IMR-90 (cell line): ENCODE measurements at regions not wholly inside any gene's neighbourhood (a gene's known extent, or its start where the extent isn't known, plus 50 kb on each side); places are given as distances from the start of the nearest gene placed in this dataset.

Experiments
- ATAC-seq: fragments of 200-7000 bp; cut with Tn5 transposase; 2 replicates; pipeline ENCODE4 v1.9.1; 2020; ENCODE audit warnings: low read depth, mild to moderate bottlenecking, moderate library complexity
- BruUV-seq: library from RNA; stranded (reverse); fragments of 400-500 nt; replicated peaks from 2 replicates; lab custom pipeline; 2021; lab: Mats Ljungman, UMichigan
- CTCF ChIA-PET: fragments of 300-600 bp; formaldehyde crosslinking; extraction: SDS; loops from one replicate; lab custom pipeline; 2021; ENCODE audit warnings: antibody characterized with exemption; lab: Yijun Ruan, JAX
- POLR2A ChIA-PET: fragments of 300-600 bp; sonication (Branson Sonifier 250); formaldehyde crosslinking; loops from one replicate; lab custom pipeline; 2022; ENCODE audit warnings: antibody characterized with exemption; ENCODE audit not compliant: unreplicated experiment; lab: Charles Lee
- DNase-seq: peaks from one replicate; pipeline ENCODE4 v3.0.0; 2013
- H2AFZ ChIP-seq: replicated peaks from 2 replicates; pipeline ENCODE3; 2013; ENCODE audit warnings: low read length, mild to moderate bottlenecking; ENCODE audit not compliant: poor library complexity
- H2AK5ac ChIP-seq: 2 replicates; pipeline ENCODE4 v1.6.1; 2013; ENCODE audit warnings: low read depth, low read length, inconsistent platforms
- H2AK9ac ChIP-seq: replicated peaks from 2 replicates; pipeline ENCODE3; 2013; ENCODE audit warnings: mild to moderate bottlenecking, low read depth, low read length, moderate library complexity; ENCODE audit not compliant: poor library complexity
- H2BK120ac ChIP-seq: 2 replicates; pipeline ENCODE4 v1.6.1; 2013; ENCODE audit warnings: low read depth, low read length, inconsistent platforms
- H2BK15ac ChIP-seq: 3 replicates; pipeline ENCODE4 v1.6.1; 2013; ENCODE audit warnings: low read depth, low read length, inconsistent platforms
- H2BK20ac ChIP-seq: 2 replicates; pipeline ENCODE4 v1.6.1; 2013; ENCODE audit warnings: low read depth, mild to moderate bottlenecking, inconsistent platforms, low read length, moderate library complexity
- H2BK5ac ChIP-seq: 2 replicates; pipeline ENCODE4 v1.6.1; 2013; ENCODE audit warnings: mild to moderate bottlenecking, low read depth, low read length, inconsistent platforms; ENCODE audit not compliant: poor library complexity, severe bottlenecking
- H3K14ac ChIP-seq: replicated peaks from 2 replicates; pipeline ENCODE4 v1.6.1; 2013; ENCODE audit warnings: low read depth, low read length, inconsistent platforms
- H3K18ac ChIP-seq: 2 replicates; pipeline ENCODE4 v1.6.1; 2013; ENCODE audit warnings: low read depth, low read length, control low read depth
- H3K23ac ChIP-seq: 2 replicates; pipeline ENCODE4 v1.6.1; 2013; ENCODE audit warnings: low read depth, low read length, inconsistent platforms
- H3K27ac ChIP-seq: 2 replicates; pipeline ENCODE4 v1.5.1; 2013; ENCODE audit warnings: mild to moderate bottlenecking, control low read depth, low read length; ENCODE audit not compliant: insufficient read depth
- H3K27me3 ChIP-seq: 2 replicates; pipeline ENCODE4 v1.6.1; 2013; ENCODE audit warnings: low read length; ENCODE audit not compliant: control insufficient read depth, insufficient read depth
- H3K36me3 ChIP-seq: 2 replicates; pipeline ENCODE4 v1.6.1; 2013; ENCODE audit warnings: low read length, mixed read lengths; ENCODE audit not compliant: control insufficient read depth, insufficient read depth
- H3K4ac ChIP-seq: 2 replicates; pipeline ENCODE4 v1.6.1; 2013; ENCODE audit warnings: low read depth, low read length, inconsistent platforms
- H3K4me1 ChIP-seq: 2 replicates; pipeline ENCODE4 v1.6.1; 2013; ENCODE audit warnings: low read length, mixed read lengths; ENCODE audit not compliant: control insufficient read depth, insufficient read depth
- H3K4me2 ChIP-seq: 2 replicates; pipeline ENCODE4 v1.6.1; 2013; ENCODE audit warnings: low read depth, mild to moderate bottlenecking, control low read depth, low read length, moderate library complexity
- H3K4me3 ChIP-seq: 2 replicates; pipeline ENCODE4 v1.5.1; 2013; ENCODE audit warnings: low read depth, mild to moderate bottlenecking, control low read depth, low read length, moderate library complexity; ENCODE audit not compliant: insufficient read depth
- H3K56ac ChIP-seq: 2 replicates; pipeline ENCODE4 v1.6.1; 2013; ENCODE audit warnings: low read length, inconsistent platforms; ENCODE audit not compliant: insufficient read depth; ENCODE audit errors: extremely low read depth
- H3K79me1 ChIP-seq, 2 experiments: 2 replicates each; pipeline ENCODE4 v1.6.1; 2013; ENCODE audit warnings: low read length in 2 of 2, inconsistent platforms in 1 of 2, low read depth in 1 of 2
- H3K9ac ChIP-seq: 2 replicates; pipeline ENCODE4 v1.6.1; 2013; ENCODE audit warnings: low read depth, low read length, control low read depth
- H3K9me1 ChIP-seq: 2 replicates; pipeline ENCODE4 v1.6.1; 2013; ENCODE audit warnings: low read length, inconsistent platforms; ENCODE audit not compliant: insufficient read depth
- H3K9me3 ChIP-seq: 2 replicates; pipeline ENCODE4 v1.6.1; 2013; ENCODE audit warnings: low read length; ENCODE audit not compliant: control insufficient read depth, insufficient read depth
- H4K20me1 ChIP-seq: 2 replicates; pipeline ENCODE4 v1.6.1; 2013; ENCODE audit warnings: low read length, inconsistent platforms; ENCODE audit not compliant: insufficient read depth
- H4K5ac ChIP-seq: 2 replicates; pipeline ENCODE4 v1.6.1; 2013; ENCODE audit warnings: mild to moderate bottlenecking, low read depth, low read length, control low read depth
- H4K8ac ChIP-seq, 2 experiments: 2 replicates each; pipeline ENCODE4 v1.6.1; 2013; ENCODE audit warnings: low read depth in 2 of 2, low read length in 2 of 2, control low read depth in 1 of 2, inconsistent platforms in 1 of 2
- H4K91ac ChIP-seq: 2 replicates; pipeline ENCODE4 v1.6.1; 2013; ENCODE audit warnings: low read depth, low read length, inconsistent platforms; ENCODE audit not compliant: insufficient read depth
- BHLHE40 ChIP-seq: fragments of 150-350 bp; IDR thresholded peaks from 2 replicates; pipeline ENCODE4 v1.6.1; 2016; ENCODE audit warnings: mild to moderate bottlenecking, low read depth, low read length
- CHD1 ChIP-seq: IDR thresholded peaks from 2 replicates; pipeline ENCODE4 v1.6.1; 2012; ENCODE audit warnings: low read depth, low read length, improper control_type of control experiment
- MAFK ChIP-seq: IDR thresholded peaks from 2 replicates; pipeline ENCODE4 v1.6.1; 2012; ENCODE audit warnings: low read depth, low read length, improper control_type of control experiment
- MAZ ChIP-seq: IDR thresholded peaks from 2 replicates; pipeline ENCODE4 v1.6.1; 2012; ENCODE audit warnings: low read depth, mild to moderate bottlenecking, low read length, improper control_type of control experiment, moderate library complexity, borderline replicate concordance
- NFE2L2 ChIP-seq: fragments of 150-350 bp; IDR thresholded peaks from 2 replicates; pipeline ENCODE4 v1.6.1; 2016; ENCODE audit warnings: low read depth, mild to moderate bottlenecking, low read length
- RAD21 ChIP-seq: IDR thresholded peaks from 2 replicates; pipeline ENCODE4 v1.6.1; 2012; ENCODE audit warnings: low read length, improper control_type of control experiment
- RCOR1 ChIP-seq: IDR thresholded peaks from 2 replicates; pipeline ENCODE4 v1.6.1; 2012; ENCODE audit warnings: mild to moderate bottlenecking, low read length, improper control_type of control experiment; ENCODE audit not compliant: insufficient replicate concordance
- SMC3 ChIP-seq: fragments of 150-350 bp; IDR thresholded peaks from 2 replicates; pipeline ENCODE4 v1.6.1; 2016; ENCODE audit warnings: low read depth, mild to moderate bottlenecking, antibody characterized with exemption, low read length, moderate library complexity
- WGBS, 2 experiments: methylation state at CpG; one replicate each; pipeline versions ENCODE4 v1.1.5 to v1.1.7; 2013; ENCODE audit warnings: missing lambda C conversion rate in 2 of 2; ENCODE audit not compliant: insufficient read length in 1 of 2; ENCODE audit errors: extremely low coverage in 2 of 2; 5-methylcytosine and 5-hydroxymethylcytosine counted together
- dilution Hi-C: fragments of 300-500 bp; cut with HindIII; formaldehyde crosslinking; loops from one replicate; pipeline ENCODE4 v1.14.3; 2018; ENCODE audit warnings: low sequenced_read_pairs; ENCODE audit not compliant: unreplicated experiment
- in situ Hi-C: fragments of 300-500 bp; cut with MboI; formaldehyde crosslinking; loops from 3 replicates; pipeline ENCODE4 v1.14.3; 2019; ENCODE audit warnings: low sequenced_read_pairs, inconsistent platforms, mixed read lengths
- intact Hi-C: fragments of 100-400 bp; cut with micrococcal nuclease; formaldehyde crosslinking; loops from 2 replicates; pipeline ENCODE4 v1.10.0; 2022
- TF ChIP-seq, protein P1 (sequence below): conservative IDR thresholded peaks from 2 replicates; pipeline ENCODE4 v1.5.1; 2012; ENCODE audit warnings: mild to moderate bottlenecking, low read depth, low read length, improper control_type of control experiment

DNA sequence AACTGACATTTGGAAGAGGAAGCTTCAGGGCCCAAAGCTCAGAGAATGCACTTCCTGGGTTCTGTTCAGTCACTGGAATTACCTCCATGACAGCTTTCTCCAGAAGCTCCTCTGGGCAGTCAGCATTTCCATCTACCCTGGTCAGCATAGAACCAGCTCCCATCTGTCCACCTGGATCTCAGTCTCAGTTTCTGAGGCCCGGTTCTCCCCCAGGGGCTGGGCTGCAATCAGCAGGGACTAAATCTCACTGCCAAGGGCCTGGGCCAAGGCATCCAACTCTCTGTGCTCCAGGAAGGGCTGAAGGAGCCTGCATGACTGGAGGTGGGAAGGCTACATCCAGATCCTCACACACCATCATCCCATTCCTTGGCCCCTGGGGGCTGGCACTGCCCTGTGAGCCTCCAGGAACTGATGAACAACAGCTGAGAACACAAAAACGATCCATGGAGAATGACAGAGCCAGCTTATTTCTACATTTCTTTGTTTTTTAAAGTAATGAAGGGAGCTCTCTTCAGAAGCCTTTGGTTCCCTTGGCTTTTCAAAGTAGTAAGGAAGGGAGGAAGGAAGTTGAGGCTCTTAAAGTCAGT, 66.3 kb upstream of the MRTFB start:
- H3K9me1 ChIP-seq, result no peaks in the 10 kb centered on the region

More for the DNA sequence above, 66.3 kb upstream of the MRTFB start:
- H3K27me3 ChIP-seq, result peaks cover 10% of the 10 kb centered on the region
- H3K36me3 ChIP-seq, result no peaks in the 10 kb centered on the region
- in situ Hi-C loops, result no loop called here
- POLR2A ChIA-PET, result no interaction called here
- H2BK5ac ChIP-seq, result no peak overlapping the region
- no peak overlapping the region for H3K27ac ChIP-seq
- TF ChIP-seq CHD1 (no peak), NFE2L2 (no peak), BHLHE40 (no peak), RAD21 (no peak), RCOR1 (no peak), MAZ (no peak), SMC3 (no peak), MAFK (no peak)
- TF ChIP-seq, protein P1, sequence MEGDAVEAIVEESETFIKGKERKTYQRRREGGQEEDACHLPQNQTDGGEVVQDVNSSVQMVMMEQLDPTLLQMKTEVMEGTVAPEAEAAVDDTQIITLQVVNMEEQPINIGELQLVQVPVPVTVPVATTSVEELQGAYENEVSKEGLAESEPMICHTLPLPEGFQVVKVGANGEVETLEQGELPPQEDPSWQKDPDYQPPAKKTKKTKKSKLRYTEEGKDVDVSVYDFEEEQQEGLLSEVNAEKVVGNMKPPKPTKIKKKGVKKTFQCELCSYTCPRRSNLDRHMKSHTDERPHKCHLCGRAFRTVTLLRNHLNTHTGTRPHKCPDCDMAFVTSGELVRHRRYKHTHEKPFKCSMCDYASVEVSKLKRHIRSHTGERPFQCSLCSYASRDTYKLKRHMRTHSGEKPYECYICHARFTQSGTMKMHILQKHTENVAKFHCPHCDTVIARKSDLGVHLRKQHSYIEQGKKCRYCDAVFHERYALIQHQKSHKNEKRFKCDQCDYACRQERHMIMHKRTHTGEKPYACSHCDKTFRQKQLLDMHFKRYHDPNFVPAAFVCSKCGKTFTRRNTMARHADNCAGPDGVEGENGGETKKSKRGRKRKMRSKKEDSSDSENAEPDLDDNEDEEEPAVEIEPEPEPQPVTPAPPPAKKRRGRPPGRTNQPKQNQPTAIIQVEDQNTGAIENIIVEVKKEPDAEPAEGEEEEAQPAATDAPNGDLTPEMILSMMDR, result no peak
- no peak overlapping the region for H3K9ac ChIP-seq
- no peaks in the 10 kb centered on the region for H3K4me1 ChIP-seq
- no peak overlapping the region for H3K56ac ChIP-seq
- H2AK9ac ChIP-seq, result no peak overlapping the region
- no peaks in the 10 kb centered on the region for H3K79me1 ChIP-seq
- no peak overlapping the region for H2AK5ac ChIP-seq
- H3K4ac ChIP-seq, result no peak overlapping the region
- H3K4me3 ChIP-seq, result no peak overlapping the region
- DNase-seq (no peak), ATAC-seq (no peak)
- no peak overlapping the region for H3K14ac ChIP-seq
- no TSS peak for BruUV-seq
- H3K4me2 ChIP-seq, result no peak overlapping the region
- CTCF ChIA-PET, result no interaction called here
- no peak overlapping the region for H4K91ac ChIP-seq
- H4K8ac ChIP-seq, result no peak overlapping the region
- dilution Hi-C loops, result no loop called here
- no peak overlapping the region; the same call in 1 of the 2 replicates for H3K18ac ChIP-seq
- no peaks in the 10 kb centered on the region for H3K9me3 ChIP-seq
- no peaks in the 10 kb centered on the region for H4K20me1 ChIP-seq
- no peak overlapping the region for H2BK120ac ChIP-seq
- H2AFZ ChIP-seq, result peak overlapping the region; percentile 28
- no CpG with 5 or more reads among the region's 2 CpGs for WGBS, 2 experiments
- no peak overlapping the region for H2BK20ac ChIP-seq
- intact Hi-C loops, result no loop called here
- H2BK15ac ChIP-seq, result no peak overlapping the region
- H3K23ac ChIP-seq, result no peak overlapping the region
- no peak overlapping the region; the same call in 1 of the 2 replicates for H4K5ac ChIP-seq
